ENCODE measurements at regions not wholly inside any gene's neighbourhood (a gene's known extent, or its start where the extent isn't known, plus 50 kb on each side); places are given as distances from the start of the nearest gene placed in this dataset.
A peak's percentile ranks its signal among the peaks of the same experiment; 100 is the strongest.

- WGBS (ENCODE audit: insufficient coverage, insufficient replicate concordance, low lambda C conversion rate, missing lambda C conversion rate): 27% methylated on average over 6 of the region's 6 CpGs
- no TSS peak for BruUV-seq (replicated peaks)
- H2AFZ ChIP-seq (ENCODE audit: control insufficient read depth, low read depth, low read length): no peak overlapping the region
- no peaks in the 10 kb centered on the region for H4K20me1 ChIP-seq (ENCODE audit: control insufficient read depth, insufficient read depth)
- no peak overlapping the region for H3K4me3 ChIP-seq
- no peak overlapping the region for H3K9ac ChIP-seq (ENCODE audit: control insufficient read depth, insufficient read depth, low read length)
- ChIA-PET CTCF (interaction anchor here (0.6 to 1.8 kb wide), 4 partner anchors 25 to 149 kb away, joined by 3 to 7 read pairs (median 4); no protein-coding TSS in a partner anchor), RAD21 (ENCODE audit: unreplicated experiment) (interaction anchor here (0.6 to 1.1 kb wide), 2 partner anchors 150 to 1244 kb away, joined by 4 to 5 read pairs; no protein-coding TSS in a partner anchor), SMC1A (ENCODE audit: uncharacterized antibody, unreplicated experiment) (interaction anchor here (0.6 to 1.0 kb wide), 4 partner anchors 11 to 265 kb away, joined by 3 to 4 read pairs (median 3); no protein-coding TSS in a partner anchor), POLR2A (interaction anchor here (1.4 kb wide), 1 partner anchor 9 kb away, joined by 3 read pairs; no protein-coding TSS in a partner anchor)
- H3K4me1 ChIP-seq (ENCODE audit: control insufficient read depth, insufficient read depth, low read length): no peaks in the 10 kb centered on the region
- no peak for DNase-seq (ENCODE audit: low read depth, low spot score)
- no peak overlapping the region for H3K4me2 ChIP-seq (ENCODE audit: control insufficient read depth, insufficient read depth)
- intact Hi-C loops (cut with micrococcal nuclease; ENCODE audit: unreplicated experiment) (no loop called here), in situ Hi-C loops (cut with MboI) (no loop called here)
- no peaks in the 10 kb centered on the region for H3K36me3 ChIP-seq (ENCODE audit: control insufficient read depth in 2 of 2, insufficient read depth in 2 of 2, low read length in 1 of 2)
- ATAC-seq: no peak
- no peaks in the 10 kb centered on the region for H3K79me2 ChIP-seq (ENCODE audit: control insufficient read depth, insufficient read depth, low read length)
- H3K9me3 ChIP-seq (replicated peaks; ENCODE audit: control insufficient read depth, insufficient read depth, low read length): no peaks in the 10 kb centered on the region; the same call in 2 of the 3 replicates
- peaks cover 1 to 4% of the 10 kb centered on the region in 2 experiments; a peak in 1 of 4 replicates for H3K27me3 ChIP-seq (replicated peaks in 1 of 2; ENCODE audit: control insufficient read depth in 2 of 2, insufficient read depth in 2 of 2, low read length in 1 of 2)
- H3K27ac ChIP-seq (ENCODE audit: control insufficient read depth, insufficient read depth): no peak overlapping the region
- FAIRE-seq: peak; percentile 38
- no peak for TF ChIP-seq MTA2 (IDR thresholded peaks at IDR 0.05; ENCODE audit: low read depth)
- no peak for TF ChIP-seq HCFC1 (IDR thresholded peaks at IDR 0.05; ENCODE audit: low read length)
- TF ChIP-seq IKZF1 (conservative IDR thresholded peaks at IDR 0.05): no peak
- no peak for TF ChIP-seq ZNF274 (IDR thresholded peaks at IDR 0.05; ENCODE audit: insufficient read depth, insufficient read length)
- TF ChIP-seq BCLAF1 (IDR thresholded peaks at IDR 0.05): no peak
- TF ChIP-seq SREBF2 (IDR thresholded peaks at IDR 0.05; ENCODE audit: low read length): no peak
- TF ChIP-seq TCF12 (IDR thresholded peaks at IDR 0.05; ENCODE audit: low read depth, low read length): no peak
- TF ChIP-seq ELK1 (IDR thresholded peaks at IDR 0.05; ENCODE audit: low read depth, low read length): no peak
- no peak for TF ChIP-seq ZBTB11 (CRISPR knock-in tag; IDR thresholded peaks at IDR 0.05)
- no peak for TF ChIP-seq USF2 (IDR thresholded peaks at IDR 0.05; ENCODE audit: borderline replicate concordance, low read depth, low read length)
- no peak for TF ChIP-seq RELB (IDR thresholded peaks at IDR 0.05; ENCODE audit: low read depth)
- no peak for TF ChIP-seq BHLHE40 (IDR thresholded peaks at IDR 0.05; ENCODE audit: borderline replicate concordance in 1 of 2, low read depth in 2 of 2, low read length in 1 of 2)
- TF ChIP-seq GATAD2B (conservative IDR thresholded peaks at IDR 0.05; ENCODE audit: low read depth): no peak
- no peak for TF ChIP-seq KLF5 (IDR thresholded peaks at IDR 0.05; ENCODE audit: partially characterized antibody)
These were observed 56.5 kb downstream of the PRR18 start for GRCh38 chr6:166251655-166252054.
